ENCODE measurements at regions not wholly inside any gene's neighbourhood (a gene's known extent, or its start where the extent isn't known, plus 50 kb on each side); places are given as distances from the start of the nearest gene placed in this dataset.

GRCh38 chr3:5644773-5645670 is 457.5 kb downstream of the EDEM1 start:
- Histone ChIP-seq H3K9me3 (replicated peaks; ENCODE audit: control insufficient read depth, insufficient read depth, low read depth, low read length) (no peaks in the 10 kb centered on the region), H4K20me1 (replicated peaks; ENCODE audit: control insufficient read depth, insufficient read depth, low read length) (no peaks in the 10 kb centered on the region), H2AFZ (ENCODE audit: low read depth, low read length) (no peak overlapping the region), H3K36me3 (ENCODE audit: control insufficient read depth, insufficient read depth, low read length) (no peaks in the 10 kb centered on the region), H3K27me3 (ENCODE audit: control insufficient read depth in 2 of 2, insufficient read depth in 2 of 2, low read length in 2 of 2) (no peaks in the 10 kb centered on the region), H3K79me2 (ENCODE audit: control insufficient read depth, insufficient read depth, low read length) (no peaks in the 10 kb centered on the region), H3K27ac (ENCODE audit: extremely low read depth, low read depth, low read length) (no peak overlapping the region), H3K4me2 (ENCODE audit: insufficient read depth, low read length) (no peak overlapping the region), H3K4me1 (replicated peaks in 1 of 2; ENCODE audit: control insufficient read depth in 2 of 2, insufficient read depth in 2 of 2, low read length in 2 of 2) (no peaks in the 10 kb centered on the region), H3K9ac (ENCODE audit: insufficient read depth in 1 of 2, low read depth in 2 of 2, low read length in 2 of 2) (no peak overlapping the region), H3K9me1 (ENCODE audit: control insufficient read depth, insufficient read depth, low read length) (no peaks in the 10 kb centered on the region), H3K4me3 (no peak overlapping the region)
- BruUV-seq (replicated peaks) = no TSS peak
- ATAC-seq = no peak
- WGBS (ENCODE audit: insufficient coverage, low coverage, missing lambda C conversion rate) = 20% methylated on average over 7 of the region's 7 CpGs
- in situ Hi-C loops (cut with MboI) (no loop called here), intact Hi-C loops (cut with micrococcal nuclease) (no loop called here)
- no peak for DNase-seq (ENCODE audit: extremely low read depth in 1 of 4, low spot score in 3 of 4)
- no peak for FAIRE-seq
- POLR2A ChIA-PET = no interaction called here
- CTCF ChIA-PET (ENCODE audit: low intra/inter-chr PET ratio) = no interaction called here
- TF ChIP-seq CLOCK (CRISPR knock-in tag; IDR thresholded peaks at IDR 0.05; ENCODE audit: borderline replicate concordance) = no peak
- no peak for TF ChIP-seq THRAP3 (IDR thresholded peaks at IDR 0.05; ENCODE audit: borderline replicate concordance)
- TF ChIP-seq LEF1 (IDR thresholded peaks at IDR 0.05) = no peak
- TF ChIP-seq EP300 (IDR thresholded peaks at IDR 0.05; ENCODE audit: low read length) = no peak
- no peak for TF ChIP-seq NFIC (IDR thresholded peaks at IDR 0.05)
- no peak for TF ChIP-seq ZNF311 (CRISPR knock-in tag; IDR thresholded peaks at IDR 0.05)
- no peak for TF ChIP-seq MLLT1 (IDR thresholded peaks at IDR 0.05)
- no peak for TF ChIP-seq HNRNPK (IDR thresholded peaks at IDR 0.05; ENCODE audit: low read depth, low read length, poor library complexity, severe bottlenecking)
- TF ChIP-seq PREB (CRISPR knock-in tag; IDR thresholded peaks at IDR 0.05) = no peak
- TF ChIP-seq CREB1 (IDR thresholded peaks at IDR 0.05) = no peak
- no peak for TF ChIP-seq CREB1 (CRISPR knock-in tag; IDR thresholded peaks at IDR 0.05)
- TF ChIP-seq ARID3B (CRISPR knock-in tag; IDR thresholded peaks at IDR 0.05; ENCODE audit: borderline replicate concordance) = no peak
- TF ChIP-seq ZNF384 (IDR thresholded peaks at IDR 0.05; ENCODE audit: low read depth, low read length) = no peak
- no peak for TF ChIP-seq BRF1 (IDR thresholded peaks at IDR 0.05; ENCODE audit: borderline replicate concordance, extremely low read depth, insufficient read length)
